ENCODE measurements at regions not wholly inside any gene's neighbourhood (a gene's known extent, or its start where the extent isn't known, plus 50 kb on each side); places are given as distances from the start of the nearest gene placed in this dataset.

DNA sequence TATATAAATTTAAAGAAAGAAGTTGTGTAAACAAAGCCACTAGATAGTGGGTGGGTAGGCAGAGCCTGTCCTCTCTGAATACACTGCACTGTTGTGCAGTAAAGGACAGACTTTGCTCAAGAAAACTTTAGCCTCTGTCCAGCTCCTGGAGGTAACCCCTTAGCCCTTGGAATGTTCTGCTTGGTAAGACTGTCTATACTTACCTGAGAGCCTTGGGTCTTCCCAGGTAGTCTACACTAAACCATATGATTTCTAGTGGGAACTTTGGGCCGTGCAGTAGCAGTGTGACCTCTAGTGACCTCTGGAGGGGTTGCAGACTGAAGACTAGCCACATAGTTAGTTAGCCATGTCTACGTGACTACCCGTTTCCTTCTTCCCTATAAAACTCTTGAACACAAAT lies 678.3 kb upstream of the NRXN1 start:
- Histone ChIP-seq H3K4me1 (ENCODE audit: control insufficient read depth in 2 of 2, insufficient read depth in 2 of 2, low read length in 2 of 2) (no peaks in the 10 kb centered on the region), H3K27me3 (ENCODE audit: control insufficient read depth in 2 of 2, insufficient read depth in 1 of 2, low read length in 1 of 2) (no peaks in the 10 kb centered on the region), H3K4me3 (ENCODE audit: low read length in 2 of 2) (no peak overlapping the region), H3K36me3 (ENCODE audit: control insufficient read depth in 2 of 2, insufficient read depth in 2 of 2, low read length in 1 of 2) (no peaks in the 10 kb centered on the region), H3K27ac (ENCODE audit: low read depth in 1 of 2, low read length in 1 of 2) (no peak overlapping the region), H3K9me3 (ENCODE audit: control insufficient read depth in 2 of 2, insufficient read depth in 1 of 2, low read length in 1 of 2) (no peaks in the 10 kb centered on the region)
- DNase-seq (ENCODE audit: low read depth in 6 of 9, low spot score in 9 of 9), result no peak
- WGBS, result 57% methylated on average over 3 of the region's 3 CpGs

DNA sequence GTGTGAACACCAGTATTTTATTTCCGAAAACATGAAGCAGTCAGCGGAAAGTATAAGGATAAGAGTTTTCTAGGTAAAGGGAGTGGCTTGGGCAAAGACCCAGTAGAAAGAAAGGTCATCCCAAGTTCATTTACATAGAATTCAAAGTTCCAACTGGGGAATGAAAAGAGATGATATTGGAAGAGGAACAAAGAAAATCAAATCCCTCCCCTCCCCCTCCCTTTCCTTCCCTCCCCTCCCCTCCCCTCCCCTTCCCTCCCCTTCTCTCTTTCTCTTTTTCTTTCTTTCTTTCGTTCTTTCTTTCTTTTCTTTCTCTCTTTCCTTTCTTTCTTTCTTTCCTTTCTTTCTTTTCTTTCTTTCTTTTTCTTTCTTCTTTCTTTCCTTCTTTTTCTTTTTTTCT lies 675.7 kb upstream of the NRXN1 start:
- no peak overlapping the region for H3K27ac ChIP-seq (ENCODE audit: low read depth in 1 of 2, low read length in 1 of 2)
- no peak for DNase-seq (ENCODE audit: low read depth in 6 of 9, low spot score in 9 of 9)
- H3K9me3 ChIP-seq (ENCODE audit: control insufficient read depth in 2 of 2, insufficient read depth in 1 of 2, low read length in 1 of 2), result no peaks in the 10 kb centered on the region
- no peaks in the 10 kb centered on the region for H3K27me3 ChIP-seq (ENCODE audit: control insufficient read depth in 2 of 2, insufficient read depth in 1 of 2, low read length in 1 of 2)
- no peaks in the 10 kb centered on the region for H3K36me3 ChIP-seq (ENCODE audit: control insufficient read depth in 2 of 2, insufficient read depth in 2 of 2, low read length in 1 of 2)
- no peak overlapping the region for H3K4me3 ChIP-seq (ENCODE audit: low read length in 2 of 2)
- 94% methylated on average over 3 of the region's 3 CpGs for WGBS
- H3K4me1 ChIP-seq (ENCODE audit: control insufficient read depth in 2 of 2, insufficient read depth in 2 of 2, low read length in 2 of 2), result no peaks in the 10 kb centered on the region

GRCh38 chr2:51706220-51706619 lies 674.3 kb upstream of the NRXN1 start:
- WGBS, result 88% methylated on average over 3 of the region's 3 CpGs
- DNase-seq (ENCODE audit: low read depth in 6 of 9, low spot score in 9 of 9), result no peak

DNA sequence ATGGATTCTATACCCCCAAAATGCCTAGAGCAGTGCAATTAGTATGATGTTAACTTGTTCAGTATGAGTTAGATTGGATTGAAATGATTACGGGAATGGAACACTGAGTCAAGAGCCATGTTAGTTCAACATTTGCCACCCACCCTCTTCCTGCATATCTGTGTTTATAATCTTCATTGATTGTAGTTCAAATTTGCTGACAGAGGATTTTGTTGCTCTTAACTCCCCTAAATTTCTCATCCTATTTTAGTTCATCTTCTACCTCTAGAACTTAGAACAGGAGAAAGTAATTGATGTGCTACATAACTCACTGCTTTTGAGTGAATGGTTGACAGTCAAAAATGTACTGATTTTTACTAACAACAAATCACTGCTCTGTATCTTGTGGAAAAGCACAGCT lies 673.5 kb upstream of the NRXN1 start:
- Histone ChIP-seq H3K36me3 (ENCODE audit: control insufficient read depth in 2 of 2, insufficient read depth in 2 of 2, low read length in 1 of 2) (no peaks in the 10 kb centered on the region), H3K4me1 (ENCODE audit: control insufficient read depth in 2 of 2, insufficient read depth in 2 of 2, low read length in 2 of 2) (no peaks in the 10 kb centered on the region), H3K9me3 (ENCODE audit: control insufficient read depth in 2 of 2, insufficient read depth in 1 of 2, low read length in 1 of 2) (no peaks in the 10 kb centered on the region), H3K27ac (ENCODE audit: low read depth in 1 of 2, low read length in 1 of 2) (no peak overlapping the region), H3K27me3 (ENCODE audit: control insufficient read depth in 2 of 2, insufficient read depth in 1 of 2, low read length in 1 of 2) (no peaks in the 10 kb centered on the region), H3K4me3 (ENCODE audit: low read length in 2 of 2) (no peak overlapping the region)
- no peak for DNase-seq (ENCODE audit: low read depth in 6 of 9, low spot score in 9 of 9)
- 94% methylated on average over 1 of the region's 1 CpG for WGBS

More at GRCh38 chr2:51706220-51706619, 674.3 kb upstream of the NRXN1 start:
- no peak overlapping the region for H3K4me3 ChIP-seq (ENCODE audit: low read length in 2 of 2)
- no peak overlapping the region for H3K27ac ChIP-seq (ENCODE audit: low read depth in 1 of 2, low read length in 1 of 2)
- H3K27me3 ChIP-seq (ENCODE audit: control insufficient read depth in 2 of 2, insufficient read depth in 1 of 2, low read length in 1 of 2), result no peaks in the 10 kb centered on the region
- H3K4me1 ChIP-seq (ENCODE audit: control insufficient read depth in 2 of 2, insufficient read depth in 2 of 2, low read length in 2 of 2), result no peaks in the 10 kb centered on the region
- no peaks in the 10 kb centered on the region for H3K36me3 ChIP-seq (ENCODE audit: control insufficient read depth in 2 of 2, insufficient read depth in 2 of 2, low read length in 1 of 2)
- no peaks in the 10 kb centered on the region for H3K9me3 ChIP-seq (ENCODE audit: control insufficient read depth in 2 of 2, insufficient read depth in 1 of 2, low read length in 1 of 2)

DNA sequence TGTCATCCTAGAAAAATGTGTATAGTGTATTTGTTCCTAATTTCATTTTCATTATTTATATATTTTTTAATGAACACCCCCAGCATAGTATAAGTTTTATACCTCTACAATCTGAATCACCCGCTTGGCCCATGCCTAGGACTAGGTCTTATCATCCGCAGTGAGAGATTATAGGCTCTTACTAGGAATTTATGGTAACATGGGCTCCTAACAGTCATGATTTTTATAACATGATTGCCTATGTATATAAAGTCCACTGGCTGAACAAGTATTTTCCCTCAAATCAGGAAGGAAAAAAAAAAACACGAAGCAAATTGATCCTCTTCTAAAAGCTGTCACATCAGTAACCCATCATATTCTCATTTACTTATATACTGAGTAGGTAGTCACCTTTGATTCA lies 666.1 kb upstream of the NRXN1 start:
- H3K36me3 ChIP-seq (ENCODE audit: control insufficient read depth in 2 of 2, insufficient read depth in 2 of 2, low read length in 1 of 2), result no peaks in the 10 kb centered on the region
- H3K27me3 ChIP-seq (ENCODE audit: control insufficient read depth in 2 of 2, insufficient read depth in 1 of 2, low read length in 1 of 2), result no peaks in the 10 kb centered on the region
- H3K4me3 ChIP-seq (ENCODE audit: low read length in 2 of 2), result no peak overlapping the region
- H3K9me3 ChIP-seq (ENCODE audit: control insufficient read depth in 2 of 2, insufficient read depth in 1 of 2, low read length in 1 of 2), result no peaks in the 10 kb centered on the region
- H3K27ac ChIP-seq (ENCODE audit: low read depth in 1 of 2, low read length in 1 of 2), result no peak overlapping the region
- no peak for DNase-seq (ENCODE audit: low read depth in 6 of 9, low spot score in 9 of 9)
- 79% methylated on average over 3 of the region's 3 CpGs for WGBS
- H3K4me1 ChIP-seq (ENCODE audit: control insufficient read depth in 2 of 2, insufficient read depth in 2 of 2, low read length in 2 of 2), result no peaks in the 10 kb centered on the region

DNA sequence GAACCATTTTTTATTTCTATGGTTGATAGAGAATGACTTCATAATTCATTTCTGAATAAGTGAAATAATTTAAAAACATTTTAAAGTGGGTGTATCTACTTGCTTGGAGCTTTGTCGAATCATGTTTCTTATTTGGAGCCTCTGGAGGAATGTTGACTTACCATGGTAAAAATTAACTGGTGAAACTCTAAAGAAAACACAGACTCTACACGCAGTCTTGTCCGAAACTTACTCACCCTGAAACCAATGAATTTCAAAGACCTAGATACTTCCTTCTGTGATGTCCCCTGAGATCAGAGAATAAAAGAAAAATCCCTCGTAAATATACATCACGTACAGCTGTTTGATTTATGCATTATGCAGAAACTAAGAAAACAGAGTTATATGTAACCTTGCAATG lies 665.2 kb upstream of the NRXN1 start:
- no peak for DNase-seq (ENCODE audit: low read depth in 6 of 9, low spot score in 9 of 9)
- Histone ChIP-seq H3K27me3 (ENCODE audit: control insufficient read depth in 2 of 2, insufficient read depth in 1 of 2, low read length in 1 of 2) (no peaks in the 10 kb centered on the region), H3K4me1 (ENCODE audit: control insufficient read depth in 2 of 2, insufficient read depth in 2 of 2, low read length in 2 of 2) (no peaks in the 10 kb centered on the region), H3K36me3 (ENCODE audit: control insufficient read depth in 2 of 2, insufficient read depth in 2 of 2, low read length in 1 of 2) (no peaks in the 10 kb centered on the region), H3K4me3 (ENCODE audit: low read length in 2 of 2) (no peak overlapping the region), H3K27ac (ENCODE audit: low read depth in 1 of 2, low read length in 1 of 2) (no peak overlapping the region), H3K9me3 (ENCODE audit: control insufficient read depth in 2 of 2, insufficient read depth in 1 of 2, low read length in 1 of 2) (no peaks in the 10 kb centered on the region)
- 92% methylated on average over 5 of the region's 5 CpGs for WGBS

DNA sequence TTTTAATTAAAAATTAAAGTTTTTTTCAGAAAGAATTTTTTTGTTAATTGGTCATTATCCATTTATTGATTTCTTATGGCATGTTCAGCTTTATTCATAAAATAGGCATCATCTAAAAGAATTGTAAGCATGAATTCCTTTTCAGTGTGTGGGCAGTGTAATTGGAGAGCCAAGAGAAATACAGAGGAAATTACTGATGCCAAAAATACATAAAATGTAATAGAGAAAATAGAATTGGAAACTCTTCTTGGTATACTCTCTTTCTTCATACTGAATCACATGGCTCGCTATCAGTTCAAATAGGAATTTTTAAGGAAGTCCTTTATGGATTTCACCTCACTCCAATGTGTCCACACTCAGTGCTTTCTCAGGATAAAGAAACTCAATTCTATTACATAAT lies 663.6 kb upstream of the NRXN1 start:
- Histone ChIP-seq H3K36me3 (ENCODE audit: control insufficient read depth in 2 of 2, insufficient read depth in 2 of 2, low read length in 1 of 2) (no peaks in the 10 kb centered on the region), H3K4me3 (ENCODE audit: low read length in 2 of 2) (no peak overlapping the region), H3K9me3 (ENCODE audit: control insufficient read depth in 2 of 2, insufficient read depth in 1 of 2, low read length in 1 of 2) (no peaks in the 10 kb centered on the region), H3K27me3 (ENCODE audit: control insufficient read depth in 2 of 2, insufficient read depth in 1 of 2, low read length in 1 of 2) (no peaks in the 10 kb centered on the region), H3K27ac (ENCODE audit: low read depth in 1 of 2, low read length in 1 of 2) (no peak overlapping the region), H3K4me1 (ENCODE audit: control insufficient read depth in 2 of 2, insufficient read depth in 2 of 2, low read length in 2 of 2) (no peaks in the 10 kb centered on the region)
- DNase-seq (ENCODE audit: low read depth in 6 of 9, low spot score in 9 of 9), result no peak
- 95% methylated on average over 1 of the region's 1 CpG for WGBS

DNA sequence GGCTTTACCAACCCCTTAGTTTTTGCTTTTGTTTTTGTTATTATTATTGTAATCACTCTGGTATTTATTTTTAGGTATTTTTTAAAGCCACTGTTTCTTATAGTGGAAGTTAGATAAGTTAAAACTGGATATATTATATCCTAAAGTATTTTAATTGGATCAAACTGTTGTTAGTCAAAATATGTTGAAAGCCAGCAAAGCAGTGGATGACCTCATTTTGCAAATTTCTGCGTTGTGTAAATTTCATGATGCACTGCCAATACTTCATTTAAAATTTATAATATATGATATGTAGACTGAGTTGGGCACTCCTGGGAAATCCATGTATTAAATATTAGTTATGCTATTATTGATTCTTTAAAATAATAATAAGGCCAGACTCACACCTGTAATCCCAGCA lies 661.7 kb upstream of the NRXN1 start:
- H3K4me3 ChIP-seq (ENCODE audit: low read length in 2 of 2), result no peak overlapping the region
- DNase-seq (ENCODE audit: low read depth in 6 of 9, low spot score in 9 of 9), result no peak
- 97% methylated on average over 1 of the region's 1 CpG for WGBS
- H3K4me1 ChIP-seq (ENCODE audit: control insufficient read depth in 2 of 2, insufficient read depth in 2 of 2, low read length in 2 of 2), result no peaks in the 10 kb centered on the region
- no peaks in the 10 kb centered on the region for H3K27me3 ChIP-seq (ENCODE audit: control insufficient read depth in 2 of 2, insufficient read depth in 1 of 2, low read length in 1 of 2)
- H3K36me3 ChIP-seq (ENCODE audit: control insufficient read depth in 2 of 2, insufficient read depth in 2 of 2, low read length in 1 of 2), result no peaks in the 10 kb centered on the region
- H3K9me3 ChIP-seq (ENCODE audit: control insufficient read depth in 2 of 2, insufficient read depth in 1 of 2, low read length in 1 of 2), result no peaks in the 10 kb centered on the region
- H3K27ac ChIP-seq (ENCODE audit: low read depth in 1 of 2, low read length in 1 of 2), result no peak overlapping the region

- Histone ChIP-seq H3K27me3 (ENCODE audit: control insufficient read depth in 2 of 2, insufficient read depth in 1 of 2, low read length in 1 of 2) (no peaks in the 10 kb centered on the region), H3K4me3 (ENCODE audit: low read length in 2 of 2) (no peak overlapping the region), H3K9me3 (ENCODE audit: control insufficient read depth in 2 of 2, insufficient read depth in 1 of 2, low read length in 1 of 2) (no peaks in the 10 kb centered on the region), H3K36me3 (ENCODE audit: control insufficient read depth in 2 of 2, insufficient read depth in 2 of 2, low read length in 1 of 2) (no peaks in the 10 kb centered on the region), H3K27ac (ENCODE audit: low read depth in 1 of 2, low read length in 1 of 2) (no peak overlapping the region), H3K4me1 (ENCODE audit: control insufficient read depth in 2 of 2, insufficient read depth in 2 of 2, low read length in 2 of 2) (no peaks in the 10 kb centered on the region)
- no peak for DNase-seq (ENCODE audit: low read depth in 6 of 9, low spot score in 9 of 9)
- WGBS, result 92% methylated on average over 2 of the region's 2 CpGs
Observed at GRCh38 chr2:51681854-51682253, 649.9 kb upstream of the NRXN1 start.

DNA sequence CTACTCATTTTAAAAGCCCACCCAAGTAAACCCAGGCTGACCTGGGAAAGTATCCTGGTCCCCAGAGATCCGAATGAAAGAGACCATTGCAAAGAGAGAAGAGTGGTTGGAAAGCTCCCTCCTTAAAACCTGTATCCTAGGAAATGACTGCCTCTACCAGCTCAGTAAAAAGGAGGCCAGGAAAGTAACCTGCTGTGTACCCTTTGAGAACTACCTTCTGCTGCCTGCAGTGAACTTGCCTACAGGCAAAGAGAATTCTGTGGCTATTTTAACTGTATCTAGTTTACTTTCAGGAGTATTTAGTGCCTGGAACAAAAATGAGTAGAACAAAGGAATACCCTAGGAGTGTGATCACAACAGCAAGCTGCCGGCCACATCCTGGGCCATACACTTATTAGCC lies 641.7 kb upstream of the NRXN1 start:
- Histone ChIP-seq H3K36me3 (ENCODE audit: control insufficient read depth in 2 of 2, insufficient read depth in 2 of 2, low read length in 1 of 2) (no peaks in the 10 kb centered on the region), H3K27me3 (ENCODE audit: control insufficient read depth in 2 of 2, insufficient read depth in 1 of 2, low read length in 1 of 2) (no peaks in the 10 kb centered on the region), H3K4me3 (ENCODE audit: low read length in 2 of 2) (no peak overlapping the region), H3K27ac (ENCODE audit: low read depth in 1 of 2, low read length in 1 of 2) (no peak overlapping the region), H3K4me1 (ENCODE audit: control insufficient read depth in 2 of 2, insufficient read depth in 2 of 2, low read length in 2 of 2) (no peaks in the 10 kb centered on the region), H3K9me3 (ENCODE audit: control insufficient read depth in 2 of 2, insufficient read depth in 1 of 2, low read length in 1 of 2) (no peaks in the 10 kb centered on the region)
- no peak for DNase-seq (ENCODE audit: low read depth in 6 of 9, low spot score in 9 of 9)
- WGBS, result 44% methylated on average over 2 of the region's 2 CpGs
